Activated CD8-positive, alpha-beta T cell treated with anti-CD3 and anti-CD28 coated beads for 36 hours (primary cell): ENCODE measurements at regions not wholly inside any gene's neighbourhood (a gene's known extent, or its start where the extent isn't known, plus 50 kb on each side); places are given as distances from the start of the nearest gene placed in this dataset.

Source experiments
- ATAC-seq: fragments of 200-7000 bp; cut with Tn5 transposase; one replicate; pipeline ENCODE4 v1.10.0; 2021; ENCODE audit warnings: mild to moderate bottlenecking, moderate library complexity
- CTCF ChIA-PET: fragments of 350-600 bp; sonication (Branson Sonifier 250); formaldehyde crosslinking; loops from one replicate; lab custom pipeline; 2021; ENCODE audit warnings: antibody characterized with exemption; lab: Charles Lee
- POLR2A ChIA-PET: fragments of 350-600 bp; sonication (Branson Sonifier 250); formaldehyde crosslinking; loops from one replicate; lab custom pipeline; 2021; ENCODE audit warnings: antibody characterized with exemption; lab: Charles Lee
- DNase-seq: peaks from one replicate; pipeline ENCODE4 v3.0.0-alpha.2; 2020
- H3K27ac Mint-ChIP-seq: one replicate; pipeline ENCODE4 v1.8.0; 2021; ENCODE audit warnings: mild to moderate bottlenecking, mixed read lengths
- H3K27me3 Mint-ChIP-seq: one replicate; pipeline ENCODE4 v1.8.0; 2021; ENCODE audit warnings: mixed read lengths
- H3K36me3 Mint-ChIP-seq: one replicate; pipeline ENCODE4 v1.8.0; 2021; ENCODE audit warnings: low read depth, mixed read lengths
- H3K4me1 Mint-ChIP-seq: one replicate; pipeline ENCODE4 v1.8.0; 2021; ENCODE audit warnings: low read depth, mixed read lengths
- H3K4me3 Mint-ChIP-seq: one replicate; pipeline ENCODE4 v1.8.0; 2021; ENCODE audit warnings: mild to moderate bottlenecking, moderate library complexity, mixed read lengths
- H3K9me3 Mint-ChIP-seq: one replicate; pipeline ENCODE4 v1.8.0; 2021; ENCODE audit warnings: mixed read lengths
- CTCF ChIP-seq: fragments of 200-600 bp; IDR thresholded peaks from one replicate; pipeline ENCODE4 v1.8.0; 2022; ENCODE audit warnings: antibody characterized with exemption, mild to moderate bottlenecking
- intact Hi-C: fragments of 100-400 bp; cut with micrococcal nuclease; formaldehyde crosslinking; loops from one replicate; pipeline ENCODE4 v1.10.0; 2022

GRCh38 chr2:16604236-16604635 lies 61.4 kb downstream of the CYRIA start:
- Mint-ChIP-seq H3K4me3 (no peak overlapping the region), H3K36me3 (no peaks in the 10 kb centered on the region), H3K27ac (no peak overlapping the region), H3K4me1 (peaks cover 3% of the 10 kb centered on the region), H3K9me3 (no peaks in the 10 kb centered on the region), H3K27me3 (peaks cover 2% of the 10 kb centered on the region)
- ATAC-seq (no peak), DNase-seq (no peak)
- intact Hi-C loops: loop anchor here (10.0 kb wide), 1 partner anchor 79 kb away; no protein-coding TSS in a partner anchor
- ChIA-PET CTCF (interaction anchor here (0.9 kb wide), 1 partner anchor 50 kb away, joined by 3 read pairs; no protein-coding TSS in a partner anchor), POLR2A (no interaction called here)
- no peak for TF ChIP-seq CTCF

GRCh38 chr2:16591370-16591933 lies 74.2 kb downstream of the CYRIA start:
- ChIA-PET CTCF (interaction anchor here (0.6 to 1.5 kb wide), 2 partner anchors 17 to 288 kb away, joined by 3 to 5 read pairs; no protein-coding TSS in a partner anchor), POLR2A (no interaction called here)
- Mint-ChIP-seq H3K27me3 (no peaks in the 10 kb centered on the region), H3K4me3 (no peak overlapping the region), H3K4me1 (no peaks in the 10 kb centered on the region), H3K9me3 (no peaks in the 10 kb centered on the region), H3K36me3 (no peaks in the 10 kb centered on the region), H3K27ac (no peak overlapping the region)
- no peak for DNase-seq
- ATAC-seq: no peak
- no peak for TF ChIP-seq CTCF
- intact Hi-C loops: no loop called here

- no peaks in the 10 kb centered on the region for H3K9me3 Mint-ChIP-seq
- DNase-seq: no peak
- no peak overlapping the region for H3K4me3 Mint-ChIP-seq
- POLR2A ChIA-PET: no interaction called here
- intact Hi-C loops: no loop called here
- CTCF ChIA-PET: no interaction called here
- no peak overlapping the region for H3K27ac Mint-ChIP-seq
- H3K4me1 Mint-ChIP-seq: no peaks in the 10 kb centered on the region
- H3K27me3 Mint-ChIP-seq: peaks cover 1% of the 10 kb centered on the region
- no peak for ATAC-seq
- no peak for TF ChIP-seq CTCF
- H3K36me3 Mint-ChIP-seq: no peaks in the 10 kb centered on the region
Observed at GRCh38 chr2:16589465-16589864, 76.2 kb downstream of the CYRIA start.

- ChIA-PET POLR2A (no interaction called here), CTCF (no interaction called here)
- H3K9me3 Mint-ChIP-seq: no peaks in the 10 kb centered on the region
- no peaks in the 10 kb centered on the region for H3K36me3 Mint-ChIP-seq
- no peak overlapping the region for H3K4me3 Mint-ChIP-seq
- intact Hi-C loops: no loop called here
- H3K27me3 Mint-ChIP-seq: peaks cover 1% of the 10 kb centered on the region
- DNase-seq (no peak), ATAC-seq (no peak)
- H3K27ac Mint-ChIP-seq: no peak overlapping the region
- H3K4me1 Mint-ChIP-seq: no peaks in the 10 kb centered on the region
- TF ChIP-seq CTCF: no peak
Observed at GRCh38 chr2:16588565-16588964, 77.1 kb downstream of the CYRIA start.

GRCh38 chr2:16587601-16588000 lies 78.0 kb downstream of the CYRIA start:
- H3K27ac Mint-ChIP-seq: no peak overlapping the region
- no peaks in the 10 kb centered on the region for H3K4me1 Mint-ChIP-seq
- H3K36me3 Mint-ChIP-seq: no peaks in the 10 kb centered on the region
- POLR2A ChIA-PET: no interaction called here
- no peak for ATAC-seq
- no peaks in the 10 kb centered on the region for H3K9me3 Mint-ChIP-seq
- TF ChIP-seq CTCF: no peak
- DNase-seq: no peak
- CTCF ChIA-PET: interaction anchor here (2.0 kb wide), 1 partner anchor 21 kb away, joined by 5 read pairs; no protein-coding TSS in a partner anchor
- intact Hi-C loops: no loop called here
- peaks cover 1% of the 10 kb centered on the region for H3K27me3 Mint-ChIP-seq
- no peak overlapping the region for H3K4me3 Mint-ChIP-seq
